ENCODE measurements at regions not wholly inside any gene's neighbourhood (a gene's known extent, or its start where the extent isn't known, plus 50 kb on each side); places are given as distances from the start of the nearest gene placed in this dataset.

DNA sequence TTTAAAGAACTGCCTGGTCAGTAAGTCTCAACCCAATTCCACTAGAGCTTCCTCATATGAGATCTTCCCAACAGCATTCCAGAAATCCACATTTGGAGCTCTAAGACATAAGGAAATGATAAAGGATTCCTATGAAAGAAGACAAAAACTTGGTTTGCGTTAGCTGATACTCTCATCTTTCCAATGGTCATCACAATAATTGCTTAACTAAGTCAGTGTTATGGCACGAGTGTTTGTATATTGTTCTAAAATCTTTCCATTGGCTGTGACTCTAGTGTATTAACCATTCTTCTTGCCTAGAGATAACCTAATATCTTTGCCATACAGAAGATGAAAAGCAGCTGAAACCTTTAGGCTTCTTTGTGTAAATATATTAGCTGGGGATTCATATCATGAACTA lies 289.0 kb downstream of the SNX13 start:
- H3K27me3 Mint-ChIP-seq (ENCODE audit: insufficient read depth) = peaks cover 4% of the 10 kb centered on the region
- H3K27ac Mint-ChIP-seq = no peak overlapping the region
- H3K4me1 Mint-ChIP-seq (ENCODE audit: low read depth) = no peaks in the 10 kb centered on the region
- H3K36me3 Mint-ChIP-seq (ENCODE audit: low read depth) = no peaks in the 10 kb centered on the region
- intact Hi-C loops (cut with micrococcal nuclease) = no loop called here
- no peak overlapping the region for H3K4me3 Mint-ChIP-seq
- DNase-seq (ENCODE audit: low spot score) = no peak
- H3K9me3 Mint-ChIP-seq = no peaks in the 10 kb centered on the region

- no peak for DNase-seq (ENCODE audit: low spot score)
- H3K9me3 Mint-ChIP-seq = no peaks in the 10 kb centered on the region
- intact Hi-C loops (cut with micrococcal nuclease) = no loop called here
- H3K4me1 Mint-ChIP-seq (ENCODE audit: low read depth) = no peaks in the 10 kb centered on the region
- no peak overlapping the region for H3K4me3 Mint-ChIP-seq
- peaks cover 4% of the 10 kb centered on the region for H3K27me3 Mint-ChIP-seq (ENCODE audit: insufficient read depth)
- H3K27ac Mint-ChIP-seq = no peak overlapping the region
- no peaks in the 10 kb centered on the region for H3K36me3 Mint-ChIP-seq (ENCODE audit: low read depth)
Measured at GRCh38 chr7:17651863-17652385, 288.4 kb downstream of the SNX13 start.

DNA sequence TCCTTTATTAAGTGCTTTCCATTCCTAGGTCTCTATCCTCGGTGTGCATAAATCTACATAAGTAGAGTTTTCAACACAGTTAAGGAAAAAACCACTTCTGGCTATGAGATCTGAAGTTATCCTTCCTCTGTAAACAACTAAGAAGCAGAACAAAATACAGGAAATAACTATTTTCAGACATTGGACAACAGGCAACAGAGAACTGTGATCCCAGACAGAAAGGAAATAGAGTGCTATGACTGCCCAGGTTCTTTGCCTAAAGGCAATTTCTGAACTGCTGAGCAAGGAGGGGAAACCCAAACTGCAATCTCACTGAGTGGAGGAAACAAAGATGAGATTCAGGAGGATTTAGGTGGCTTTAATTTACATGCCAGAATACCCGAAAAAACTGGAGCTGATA lies 285.4 kb downstream of the SNX13 start:
- no peak overlapping the region for H3K4me3 Mint-ChIP-seq
- no peak overlapping the region for H3K27ac Mint-ChIP-seq
- intact Hi-C loops (cut with micrococcal nuclease) = no loop called here
- H3K4me1 Mint-ChIP-seq (ENCODE audit: low read depth) = no peaks in the 10 kb centered on the region
- H3K9me3 Mint-ChIP-seq = no peaks in the 10 kb centered on the region
- peaks cover 4% of the 10 kb centered on the region for H3K27me3 Mint-ChIP-seq (ENCODE audit: insufficient read depth)
- no peaks in the 10 kb centered on the region for H3K36me3 Mint-ChIP-seq (ENCODE audit: low read depth)
- no peak for DNase-seq (ENCODE audit: low spot score)

GRCh38 chr7:17659126-17659525 lies 281.2 kb downstream of the SNX13 start:
- H3K4me1 Mint-ChIP-seq (ENCODE audit: low read depth) = no peaks in the 10 kb centered on the region
- DNase-seq (ENCODE audit: low spot score) = no peak

DNA sequence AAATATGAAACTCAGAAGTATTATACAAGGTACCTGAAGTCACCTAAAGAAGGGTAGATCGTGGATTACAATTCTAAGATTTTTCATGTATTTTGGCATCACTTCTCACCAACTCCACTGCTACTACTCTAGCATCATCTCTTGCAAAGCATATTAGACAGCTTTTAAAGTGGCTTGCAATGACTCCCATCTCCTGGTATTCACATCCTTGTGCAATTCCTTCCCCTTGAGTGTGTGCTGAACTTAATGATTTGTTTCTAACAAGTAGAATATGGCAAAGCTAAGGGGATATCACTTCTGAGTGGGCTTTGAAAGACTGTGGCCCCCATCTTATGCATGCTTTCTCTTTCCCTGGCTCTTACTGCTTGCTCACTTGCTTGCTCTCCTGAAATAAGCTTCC lies 280.2 kb downstream of the SNX13 start:
- DNase-seq (ENCODE audit: low spot score) = no peak
- Mint-ChIP-seq H3K27ac (no peak overlapping the region), H3K27me3 (ENCODE audit: insufficient read depth) (peaks cover 4% of the 10 kb centered on the region), H3K4me1 (ENCODE audit: low read depth) (no peaks in the 10 kb centered on the region), H3K36me3 (ENCODE audit: low read depth) (no peaks in the 10 kb centered on the region), H3K9me3 (no peaks in the 10 kb centered on the region), H3K4me3 (no peak overlapping the region)
- intact Hi-C loops (cut with micrococcal nuclease) = no loop called here

More at GRCh38 chr7:17659126-17659525, 281.2 kb downstream of the SNX13 start:
- Mint-ChIP-seq H3K27me3 (ENCODE audit: insufficient read depth) (peaks cover 6% of the 10 kb centered on the region), H3K27ac (no peak overlapping the region), H3K4me3 (no peak overlapping the region), H3K9me3 (no peaks in the 10 kb centered on the region), H3K36me3 (ENCODE audit: low read depth) (no peaks in the 10 kb centered on the region)
- intact Hi-C loops (cut with micrococcal nuclease) = no loop called here

- Mint-ChIP-seq H3K36me3 (ENCODE audit: low read depth) (no peaks in the 10 kb centered on the region), H3K27me3 (ENCODE audit: insufficient read depth) (peaks cover 2% of the 10 kb centered on the region), H3K9me3 (no peaks in the 10 kb centered on the region), H3K4me1 (ENCODE audit: low read depth) (no peaks in the 10 kb centered on the region), H3K4me3 (no peak overlapping the region), H3K27ac (no peak overlapping the region)
- intact Hi-C loops (cut with micrococcal nuclease) = no loop called here
- no peak for DNase-seq (ENCODE audit: low spot score)
Measured at GRCh38 chr7:17661982-17662585, 278.2 kb downstream of the SNX13 start.

GRCh38 chr7:17663061-17663675 lies 277.1 kb downstream of the SNX13 start:
- no peaks in the 10 kb centered on the region for H3K9me3 Mint-ChIP-seq
- no peak for DNase-seq (ENCODE audit: low spot score)
- H3K4me3 Mint-ChIP-seq = no peak overlapping the region
- no peaks in the 10 kb centered on the region for H3K4me1 Mint-ChIP-seq (ENCODE audit: low read depth)
- peaks cover 2% of the 10 kb centered on the region for H3K27me3 Mint-ChIP-seq (ENCODE audit: insufficient read depth)
- H3K36me3 Mint-ChIP-seq (ENCODE audit: low read depth) = no peaks in the 10 kb centered on the region
- H3K27ac Mint-ChIP-seq = no peak overlapping the region
- intact Hi-C loops (cut with micrococcal nuclease) = no loop called here

DNA sequence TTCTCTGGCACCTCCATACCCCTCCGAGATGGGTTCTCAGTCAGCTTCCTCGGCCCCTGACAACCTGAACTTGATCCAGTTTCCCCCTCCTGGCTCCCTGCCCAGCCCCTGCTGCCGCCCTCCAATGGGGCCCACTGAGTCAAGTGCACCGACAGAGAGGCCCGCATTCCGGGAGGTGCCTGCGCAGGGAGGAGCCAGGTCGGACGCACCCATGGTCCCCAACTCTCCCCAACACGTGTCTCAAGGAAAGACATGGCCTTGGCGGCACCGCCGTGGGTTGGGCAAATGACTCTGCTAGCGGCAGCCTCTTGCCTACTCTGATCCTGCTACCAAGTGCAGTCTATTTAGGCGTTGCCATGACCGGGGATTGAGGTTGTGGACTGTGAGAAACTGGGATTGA lies 275.3 kb downstream of the SNX13 start:
- Mint-ChIP-seq H3K36me3 (ENCODE audit: low read depth) (no peaks in the 10 kb centered on the region), H3K27me3 (ENCODE audit: insufficient read depth) (peaks cover 2% of the 10 kb centered on the region), H3K27ac (no peak overlapping the region), H3K4me3 (no peak overlapping the region), H3K9me3 (no peaks in the 10 kb centered on the region), H3K4me1 (ENCODE audit: low read depth) (no peaks in the 10 kb centered on the region)
- no peak for DNase-seq (ENCODE audit: low spot score)
- intact Hi-C loops (cut with micrococcal nuclease) = no loop called here

GRCh38 chr7:17668122-17668521 lies 272.2 kb downstream of the SNX13 start:
- intact Hi-C loops (cut with micrococcal nuclease) = no loop called here
- no peak overlapping the region for H3K27ac Mint-ChIP-seq
- H3K4me1 Mint-ChIP-seq (ENCODE audit: low read depth) = no peaks in the 10 kb centered on the region
- no peaks in the 10 kb centered on the region for H3K36me3 Mint-ChIP-seq (ENCODE audit: low read depth)
- no peaks in the 10 kb centered on the region for H3K27me3 Mint-ChIP-seq (ENCODE audit: insufficient read depth)
- no peak for DNase-seq (ENCODE audit: low spot score)
- H3K9me3 Mint-ChIP-seq = no peaks in the 10 kb centered on the region
- no peak overlapping the region for H3K4me3 Mint-ChIP-seq

DNA sequence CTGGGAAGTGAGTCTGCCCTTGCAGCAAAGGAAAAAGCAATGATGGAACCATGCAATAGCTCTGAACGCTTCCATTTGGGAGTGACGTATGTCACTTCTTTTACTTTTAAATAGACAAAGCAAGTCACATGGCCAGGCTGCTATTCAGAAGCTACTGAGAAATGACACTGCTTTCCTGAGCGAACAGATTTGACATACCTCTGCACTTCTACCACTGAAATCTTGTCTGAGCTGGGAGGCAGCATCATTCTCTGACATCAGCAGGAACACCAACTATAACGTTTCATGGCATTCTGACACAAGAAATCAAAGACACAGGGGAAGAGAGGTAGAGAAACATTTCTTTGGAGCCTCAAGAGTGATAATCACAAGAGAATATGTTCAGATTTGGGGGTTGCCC lies 271.1 kb downstream of the SNX13 start:
- Mint-ChIP-seq H3K4me3 (no peak overlapping the region), H3K27ac (no peak overlapping the region), H3K9me3 (no peaks in the 10 kb centered on the region), H3K27me3 (ENCODE audit: insufficient read depth) (no peaks in the 10 kb centered on the region), H3K36me3 (ENCODE audit: low read depth) (no peaks in the 10 kb centered on the region), H3K4me1 (ENCODE audit: low read depth) (no peaks in the 10 kb centered on the region)
- intact Hi-C loops (cut with micrococcal nuclease) = no loop called here
- no peak for DNase-seq (ENCODE audit: low spot score)

GRCh38 chr7:17671956-17672355 lies 268.3 kb downstream of the SNX13 start:
- H3K27ac Mint-ChIP-seq = no peak overlapping the region
- H3K36me3 Mint-ChIP-seq (ENCODE audit: low read depth) = no peaks in the 10 kb centered on the region
- intact Hi-C loops (cut with micrococcal nuclease) = no loop called here

DNA sequence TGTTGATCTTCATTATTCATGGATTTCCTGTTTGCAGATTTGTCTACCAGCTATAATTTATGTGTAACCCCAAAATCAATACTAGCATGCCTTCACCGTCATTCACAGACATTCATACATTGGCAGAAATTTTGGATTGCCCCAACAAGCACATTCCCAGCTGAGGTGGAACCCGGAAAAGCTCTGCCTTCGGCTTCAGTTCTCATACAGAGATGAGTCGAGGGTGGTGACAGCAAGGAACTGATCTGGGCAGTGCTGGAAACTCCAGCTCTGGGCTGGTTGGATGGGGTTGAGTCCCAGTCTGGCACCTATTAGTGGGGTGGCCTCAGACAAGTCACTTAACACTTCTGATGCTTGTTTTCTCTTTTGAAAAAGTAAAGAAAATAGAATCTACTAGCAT lies 267.5 kb downstream of the SNX13 start:
- no peaks in the 10 kb centered on the region for H3K4me1 Mint-ChIP-seq (ENCODE audit: low read depth)
- H3K27me3 Mint-ChIP-seq (ENCODE audit: insufficient read depth) = peaks cover 2% of the 10 kb centered on the region
- intact Hi-C loops (cut with micrococcal nuclease) = no loop called here
- DNase-seq (ENCODE audit: low spot score) = no peak
- H3K4me3 Mint-ChIP-seq = no peak overlapping the region
- no peaks in the 10 kb centered on the region for H3K9me3 Mint-ChIP-seq
- H3K27ac Mint-ChIP-seq = no peak overlapping the region
- H3K36me3 Mint-ChIP-seq (ENCODE audit: low read depth) = no peaks in the 10 kb centered on the region

More at GRCh38 chr7:17671956-17672355, 268.3 kb downstream of the SNX13 start:
- no peak for DNase-seq (ENCODE audit: low spot score)
- Mint-ChIP-seq H3K27me3 (ENCODE audit: insufficient read depth) (peaks cover 2% of the 10 kb centered on the region), H3K4me3 (no peak overlapping the region), H3K4me1 (ENCODE audit: low read depth) (no peaks in the 10 kb centered on the region), H3K9me3 (no peaks in the 10 kb centered on the region)

- no peak overlapping the region for H3K4me3 Mint-ChIP-seq
- peaks cover 5% of the 10 kb centered on the region for H3K27me3 Mint-ChIP-seq (ENCODE audit: insufficient read depth)
- DNase-seq (ENCODE audit: low spot score) = no peak
- H3K27ac Mint-ChIP-seq = no peak overlapping the region
- H3K36me3 Mint-ChIP-seq (ENCODE audit: low read depth) = no peaks in the 10 kb centered on the region
- intact Hi-C loops (cut with micrococcal nuclease) = no loop called here
- no peaks in the 10 kb centered on the region for H3K4me1 Mint-ChIP-seq (ENCODE audit: low read depth)
- no peaks in the 10 kb centered on the region for H3K9me3 Mint-ChIP-seq
Measured at GRCh38 chr7:17674166-17674942, 265.9 kb downstream of the SNX13 start.

All from activated T-helper 1 cell treated with anti-CD3 and anti-CD28 coated beads, Interleukin-12 subunit alpha, Interleukin-12 subunit beta, Interleukin-2, Interleukin-4 antibody, amounts not matched to agents 30 ng/mL and 10 ng/mL and 1 ng/mL, durations not matched to agents 14 hours and 24 hours and 36 hours (primary cell).